Hepatocyte (in vitro differentiated cells): ENCODE measurements at regions not wholly inside any gene's neighbourhood (a gene's known extent, or its start where the extent isn't known, plus 50 kb on each side); places are given as distances from the start of the nearest gene placed in this dataset.

Source experiments
- DNase-seq: peaks from one replicate; pipeline ENCODE4 v3.0.0-alpha.2; 2016; ENCODE audit warnings: low spot score
- H2AFZ ChIP-seq: fragments of 200-600 bp; sonication (generic); 2 replicates; pipeline ENCODE4 v1.6.0; 2016; ENCODE audit warnings: antibody characterized with exemption, mild to moderate bottlenecking
- H3K27ac ChIP-seq: fragments of 200-600 bp; sonication (generic); 2 replicates; pipeline ENCODE4 v1.5.1; 2016; ENCODE audit warnings: mild to moderate bottlenecking
- H3K27me3 ChIP-seq: fragments of 200-600 bp; sonication (generic); 2 replicates; pipeline ENCODE4 v1.6.1; 2016
- H3K36me3 ChIP-seq: fragments of 200-600 bp; sonication (generic); replicated peaks from 2 replicates; pipeline ENCODE4 v1.5.1; 2016; ENCODE audit warnings: low read depth; ENCODE audit not compliant: insufficient read depth
- H3K4me1 ChIP-seq: fragments of 200-600 bp; sonication (generic); 2 replicates; pipeline ENCODE4 v1.5.1; 2016; ENCODE audit warnings: mild to moderate bottlenecking, moderate library complexity; ENCODE audit not compliant: insufficient read depth
- H3K4me2 ChIP-seq: fragments of 200-600 bp; sonication (generic); 2 replicates; pipeline ENCODE4 v1.6.0; 2016
- H3K4me3 ChIP-seq: fragments of 200-600 bp; sonication (generic); 2 replicates; pipeline ENCODE4 v1.5.1; 2016; ENCODE audit warnings: mild to moderate bottlenecking
- H3K79me2 ChIP-seq: fragments of 200-600 bp; sonication (generic); 2 replicates; pipeline ENCODE4 v1.6.0; 2017; ENCODE audit warnings: mild to moderate bottlenecking
- H3K9me2 ChIP-seq: fragments of 200-600 bp; sonication (generic); replicated peaks from 2 replicates; pipeline ENCODE4 v1.6.0; 2017; ENCODE audit warnings: mild to moderate bottlenecking; ENCODE audit not compliant: insufficient read depth
- H3K9me3 ChIP-seq: fragments of 200-600 bp; sonication (generic); 2 replicates; pipeline ENCODE4 v1.5.1; 2016; ENCODE audit warnings: low read depth, mild to moderate bottlenecking
- H4K20me1 ChIP-seq: fragments of 200-600 bp; sonication (generic); 2 replicates; pipeline ENCODE4 v1.6.0; 2016; ENCODE audit warnings: mild to moderate bottlenecking; ENCODE audit not compliant: insufficient read depth, poor library complexity, severe bottlenecking
- EZH2 ChIP-seq: fragments of 200-600 bp; sonication (generic); IDR thresholded peaks from 2 replicates; pipeline ENCODE4 v1.6.1; 2016; ENCODE audit warnings: antibody characterized with exemption, mild to moderate bottlenecking, borderline replicate concordance
- EZH2phosphoT487 ChIP-seq: fragments of 200-600 bp; sonication (generic); IDR thresholded peaks from one replicate; pipeline ENCODE4 v1.6.1; 2018; ENCODE audit warnings: antibody characterized with exemption, mild to moderate bottlenecking, low read depth, moderate library complexity; ENCODE audit not compliant: unreplicated experiment, severe bottlenecking
- WGBS: methylation state at CpG from one replicate; pipeline ENCODE4 v1.1.6; 2016; ENCODE audit warnings: low lambda C conversion rate; ENCODE audit errors: missing lambda C conversion rate; 5-methylcytosine and 5-hydroxymethylcytosine counted together
- TF ChIP-seq, protein P1 (sequence below): fragments of 200-600 bp; sonication (generic); IDR thresholded peaks from 2 replicates; pipeline ENCODE4 v1.5.1; 2016; ENCODE audit warnings: antibody characterized with exemption, mild to moderate bottlenecking; ENCODE audit not compliant: poor library complexity

DNA sequence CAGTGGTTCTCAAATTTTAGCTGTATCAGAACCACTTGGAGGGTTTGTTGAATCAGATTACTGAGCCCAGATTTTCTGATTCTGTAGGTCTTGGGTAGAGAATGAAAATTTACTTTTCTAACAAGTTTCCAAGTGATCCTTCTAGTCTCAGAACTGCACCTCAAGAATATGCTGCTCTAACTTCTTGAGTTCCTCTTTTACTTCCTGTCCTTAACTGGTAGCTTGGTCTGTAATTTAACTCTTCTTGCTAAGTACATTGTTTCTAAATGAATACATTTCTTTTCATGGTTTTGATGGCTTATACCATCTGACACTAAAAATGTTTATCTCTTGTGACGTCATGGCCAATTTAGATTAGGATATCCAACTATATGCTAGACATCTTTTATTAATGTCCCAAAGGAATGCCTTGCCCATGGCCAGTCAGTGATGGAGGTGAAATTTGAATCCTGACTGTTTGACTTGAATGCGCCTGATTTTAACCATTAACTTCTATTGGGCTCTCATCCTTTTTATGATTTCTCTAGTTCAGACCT is 262.6 kb upstream of the NAALADL2 start:
- Histone ChIP-seq H3K27ac (no peak overlapping the region), H3K4me2 (no peak overlapping the region), H3K9me3 (no peaks in the 10 kb centered on the region), H3K79me2 (no peaks in the 10 kb centered on the region), H3K36me3 (no peaks in the 10 kb centered on the region), H3K4me1 (no peaks in the 10 kb centered on the region), H3K27me3 (no peaks in the 10 kb centered on the region), H3K4me3 (no peak overlapping the region), H3K9me2 (no peaks in the 10 kb centered on the region), H2AFZ (no peak overlapping the region), H4K20me1 (no peaks in the 10 kb centered on the region)
- no peak for DNase-seq
- 67% methylated on average over 2 of the region's 2 CpGs for WGBS
- TF ChIP-seq EZH2 (no peak), EZH2phosphoT487 (no peak)
- TF ChIP-seq, protein P1, sequence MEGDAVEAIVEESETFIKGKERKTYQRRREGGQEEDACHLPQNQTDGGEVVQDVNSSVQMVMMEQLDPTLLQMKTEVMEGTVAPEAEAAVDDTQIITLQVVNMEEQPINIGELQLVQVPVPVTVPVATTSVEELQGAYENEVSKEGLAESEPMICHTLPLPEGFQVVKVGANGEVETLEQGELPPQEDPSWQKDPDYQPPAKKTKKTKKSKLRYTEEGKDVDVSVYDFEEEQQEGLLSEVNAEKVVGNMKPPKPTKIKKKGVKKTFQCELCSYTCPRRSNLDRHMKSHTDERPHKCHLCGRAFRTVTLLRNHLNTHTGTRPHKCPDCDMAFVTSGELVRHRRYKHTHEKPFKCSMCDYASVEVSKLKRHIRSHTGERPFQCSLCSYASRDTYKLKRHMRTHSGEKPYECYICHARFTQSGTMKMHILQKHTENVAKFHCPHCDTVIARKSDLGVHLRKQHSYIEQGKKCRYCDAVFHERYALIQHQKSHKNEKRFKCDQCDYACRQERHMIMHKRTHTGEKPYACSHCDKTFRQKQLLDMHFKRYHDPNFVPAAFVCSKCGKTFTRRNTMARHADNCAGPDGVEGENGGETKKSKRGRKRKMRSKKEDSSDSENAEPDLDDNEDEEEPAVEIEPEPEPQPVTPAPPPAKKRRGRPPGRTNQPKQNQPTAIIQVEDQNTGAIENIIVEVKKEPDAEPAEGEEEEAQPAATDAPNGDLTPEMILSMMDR, result no peak

DNA sequence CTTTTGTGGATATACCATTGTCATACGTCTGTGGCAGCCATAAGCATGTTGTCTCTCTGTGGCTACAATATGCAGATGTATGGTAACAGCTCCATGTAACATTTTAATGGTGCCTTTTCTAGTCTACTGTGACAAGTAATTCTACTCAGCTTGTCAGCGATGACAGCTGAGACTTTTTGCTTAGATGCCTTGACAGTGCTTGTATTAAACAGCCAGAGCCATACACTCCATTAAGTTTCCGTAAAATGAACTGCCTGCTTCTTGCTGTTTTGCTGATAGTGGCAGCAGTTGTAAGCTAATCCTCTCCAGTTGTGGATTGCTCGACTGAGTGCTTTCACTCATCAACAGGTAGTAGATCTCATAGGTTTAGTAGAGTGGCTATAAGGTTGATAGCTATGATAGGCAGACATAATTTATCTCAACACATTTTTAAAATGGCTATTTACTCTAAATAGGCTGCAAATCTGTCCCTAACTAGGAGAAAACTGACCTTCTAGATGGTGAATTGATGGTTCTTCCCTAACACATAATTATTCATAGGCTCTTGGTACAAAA is 260.2 kb upstream of the NAALADL2 start:
- H3K4me2 ChIP-seq, result no peak overlapping the region
- no peaks in the 10 kb centered on the region for H4K20me1 ChIP-seq
- H3K36me3 ChIP-seq, result no peaks in the 10 kb centered on the region
- WGBS, result 65% methylated on average over 4 of the region's 4 CpGs
- no peak overlapping the region for H3K27ac ChIP-seq
- no peaks in the 10 kb centered on the region for H3K79me2 ChIP-seq
- no peaks in the 10 kb centered on the region for H3K4me1 ChIP-seq
- no peak for TF ChIP-seq EZH2phosphoT487
- TF ChIP-seq EZH2, result no peak
- TF ChIP-seq, protein P1, result no peak
- H3K27me3 ChIP-seq, result no peaks in the 10 kb centered on the region
- no peak overlapping the region for H3K4me3 ChIP-seq
- no peak for DNase-seq
- no peaks in the 10 kb centered on the region for H3K9me3 ChIP-seq
- no peaks in the 10 kb centered on the region for H3K9me2 ChIP-seq
- no peak overlapping the region for H2AFZ ChIP-seq

DNA sequence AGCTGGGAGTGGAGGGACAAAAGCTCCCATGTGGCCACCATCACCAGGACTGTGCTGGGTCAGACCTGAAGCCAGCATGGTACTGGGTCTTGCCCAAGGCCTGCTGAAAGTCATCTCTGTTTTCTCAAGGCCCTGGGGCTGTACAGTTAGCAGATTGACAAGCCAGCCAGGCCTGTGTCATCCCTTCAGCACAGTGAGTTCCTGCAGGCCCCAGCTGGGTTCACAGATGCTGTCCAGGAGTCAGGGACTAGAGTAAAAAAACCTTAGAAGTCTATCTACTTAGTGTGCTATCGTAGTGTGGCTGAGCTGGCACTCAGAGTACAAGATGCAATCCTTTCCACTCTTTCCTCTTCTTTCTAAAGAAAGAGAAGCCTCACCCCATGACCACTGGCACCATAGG is 246.0 kb upstream of the NAALADL2 start:
- Histone ChIP-seq H3K79me2 (no peaks in the 10 kb centered on the region), H4K20me1 (no peaks in the 10 kb centered on the region), H3K9me3 (no peaks in the 10 kb centered on the region), H3K4me2 (no peak overlapping the region), H3K4me3 (no peak overlapping the region), H2AFZ (no peak overlapping the region), H3K4me1 (no peaks in the 10 kb centered on the region), H3K36me3 (no peaks in the 10 kb centered on the region), H3K9me2 (no peaks in the 10 kb centered on the region), H3K27me3 (no peaks in the 10 kb centered on the region), H3K27ac (no peak overlapping the region)
- TF ChIP-seq EZH2, result no peak
- TF ChIP-seq, protein P1, result no peak
- WGBS, result 80% methylated on average over 1 of the region's 1 CpG
- no peak for DNase-seq
